ENCODE measurements at regions not wholly inside any gene's neighbourhood (a gene's known extent, or its start where the extent isn't known, plus 50 kb on each side); places are given as distances from the start of the nearest gene placed in this dataset.
A peak's percentile ranks its signal among the peaks of the same experiment; 100 is the strongest.

- intact Hi-C loops (cut with DNase I) = no loop called here
- ATAC-seq = no peak
Measured at GRCh38 chr18:30743033-30743432, 299.5 kb downstream of the DSC3 start.

GRCh38 chr18:30730915-30731314 is 311.6 kb downstream of the DSC3 start:
- H3K9me3 ChIP-seq = no peaks in the 10 kb centered on the region
- no peak for TF ChIP-seq CTCF (IDR thresholded peaks at IDR 0.05)
- intact Hi-C loops (cut with DNase I) = no loop called here
- H3K4me3 ChIP-seq = no peak overlapping the region
- no peaks in the 10 kb centered on the region for H3K4me1 ChIP-seq
- no peak overlapping the region for H3K27ac ChIP-seq
- DNase-seq (no peak), ATAC-seq (no peak)
- no peaks in the 10 kb centered on the region for H3K36me3 ChIP-seq
- H3K27me3 ChIP-seq = no peaks in the 10 kb centered on the region

More at GRCh38 chr18:30743033-30743432, 299.5 kb downstream of the DSC3 start:
- Histone ChIP-seq H3K4me3 (no peak overlapping the region), H3K9me3 (no peaks in the 10 kb centered on the region), H3K4me1 (no peaks in the 10 kb centered on the region), H3K27me3 (no peaks in the 10 kb centered on the region), H3K36me3 (no peaks in the 10 kb centered on the region), H3K27ac (no peak overlapping the region)
- no peak for TF ChIP-seq CTCF (IDR thresholded peaks at IDR 0.05)
- DNase-seq = no peak

GRCh38 chr18:30727849-30728248 is 314.7 kb downstream of the DSC3 start:
- no peak overlapping the region for H3K4me3 ChIP-seq
- no peaks in the 10 kb centered on the region for H3K9me3 ChIP-seq
- no peak for TF ChIP-seq CTCF (IDR thresholded peaks at IDR 0.05)
- DNase-seq (no peak), ATAC-seq (peak; percentile 72)
- no peaks in the 10 kb centered on the region for H3K36me3 ChIP-seq
- H3K27ac ChIP-seq = no peak overlapping the region
- H3K4me1 ChIP-seq = no peaks in the 10 kb centered on the region
- no peaks in the 10 kb centered on the region for H3K27me3 ChIP-seq
- intact Hi-C loops (cut with DNase I) = no loop called here

GRCh38 chr18:30713299-30713698 is 329.2 kb downstream of the DSC3 start:
- intact Hi-C loops (cut with DNase I) = no loop called here
- Histone ChIP-seq H3K36me3 (no peaks in the 10 kb centered on the region), H3K4me3 (no peak overlapping the region), H3K9me3 (no peaks in the 10 kb centered on the region), H3K27me3 (no peaks in the 10 kb centered on the region), H3K27ac (no peak overlapping the region), H3K4me1 (no peaks in the 10 kb centered on the region)
- no peak for ATAC-seq
- DNase-seq = no peak
- TF ChIP-seq CTCF (IDR thresholded peaks at IDR 0.05) = no peak

- Histone ChIP-seq H3K27me3 (no peaks in the 10 kb centered on the region), H3K36me3 (no peaks in the 10 kb centered on the region), H3K4me1 (no peaks in the 10 kb centered on the region), H3K4me3 (no peak overlapping the region), H3K27ac (no peak overlapping the region), H3K9me3 (no peaks in the 10 kb centered on the region)
- ATAC-seq (no peak), DNase-seq (no peak)
- intact Hi-C loops (cut with DNase I) = no loop called here
- TF ChIP-seq CTCF (IDR thresholded peaks at IDR 0.05) = no peak
Measured at GRCh38 chr18:30712383-30712782, 330.2 kb downstream of the DSC3 start.

GRCh38 chr18:30709595-30709994 is 332.9 kb downstream of the DSC3 start:
- no peak overlapping the region for H3K27ac ChIP-seq
- H3K36me3 ChIP-seq = no peaks in the 10 kb centered on the region
- no peaks in the 10 kb centered on the region for H3K9me3 ChIP-seq
- no peak overlapping the region for H3K4me3 ChIP-seq
- no peaks in the 10 kb centered on the region for H3K27me3 ChIP-seq
- intact Hi-C loops (cut with DNase I) = no loop called here
- ATAC-seq (no peak), DNase-seq (no peak)
- no peaks in the 10 kb centered on the region for H3K4me1 ChIP-seq
- no peak for TF ChIP-seq CTCF (IDR thresholded peaks at IDR 0.05)

Data from upper lobe of right lung (tissue), 1 donor.